ENCODE measurements at regions not wholly inside any gene's neighbourhood (a gene's known extent, or its start where the extent isn't known, plus 50 kb on each side); places are given as distances from the start of the nearest gene placed in this dataset.

- no peak for ATAC-seq
- Histone ChIP-seq H3K4me1 (no peaks in the 10 kb centered on the region), H3K27ac (no peak overlapping the region), H3K9me3 (no peaks in the 10 kb centered on the region), H3K27me3 (ENCODE audit: low read depth) (peaks cover 7% of the 10 kb centered on the region), H3K36me3 (no peaks in the 10 kb centered on the region), H3K4me3 (no peak overlapping the region)
- intact Hi-C loops (cut with DNase I), result no loop called here
- DNase-seq, result no peak
- no peak for TF ChIP-seq CTCF (IDR thresholded peaks at IDR 0.05)
Measured at GRCh38 chr11:20311444-20311843, 52.1 kb upstream of the HTATIP2 start.

GRCh38 chr11:20310596-20311394 is 52.7 kb upstream of the HTATIP2 start:
- intact Hi-C loops (cut with DNase I), result no loop called here
- TF ChIP-seq CTCF (IDR thresholded peaks at IDR 0.05), result no peak
- peaks cover 7% of the 10 kb centered on the region for H3K27me3 ChIP-seq (ENCODE audit: low read depth)
- H3K27ac ChIP-seq, result no peak overlapping the region
- no peaks in the 10 kb centered on the region for H3K4me1 ChIP-seq
- ATAC-seq (no peak), DNase-seq (no peak)
- H3K36me3 ChIP-seq, result no peaks in the 10 kb centered on the region
- H3K9me3 ChIP-seq, result no peaks in the 10 kb centered on the region
- H3K4me3 ChIP-seq, result no peak overlapping the region

DNA sequence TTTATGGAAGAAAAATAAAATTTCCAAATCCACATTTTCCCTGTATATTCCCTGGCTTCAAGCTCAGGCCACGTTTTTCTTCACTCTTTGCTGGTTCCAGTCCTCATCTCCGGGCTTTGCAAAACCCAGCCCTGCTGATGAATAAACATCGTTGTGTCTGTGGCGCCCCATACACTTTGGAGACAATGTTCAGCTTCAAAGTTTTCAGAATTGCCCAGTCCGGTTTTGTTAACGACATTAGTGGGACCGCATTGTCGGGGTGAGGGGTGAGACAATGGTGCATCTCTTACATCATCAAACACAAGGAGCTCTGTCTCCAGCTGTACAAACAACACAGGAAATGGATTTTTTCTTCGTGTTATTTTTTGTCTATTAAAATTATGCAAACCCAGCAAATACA is 53.4 kb upstream of the HTATIP2 start:
- DNase-seq (no peak), ATAC-seq (no peak)
- H3K36me3 ChIP-seq, result no peaks in the 10 kb centered on the region
- no peaks in the 10 kb centered on the region for H3K4me1 ChIP-seq
- no peak overlapping the region for H3K4me3 ChIP-seq
- H3K27ac ChIP-seq, result no peak overlapping the region
- no peak for TF ChIP-seq CTCF (IDR thresholded peaks at IDR 0.05)
- peaks cover 7% of the 10 kb centered on the region for H3K27me3 ChIP-seq (ENCODE audit: low read depth)
- no peaks in the 10 kb centered on the region for H3K9me3 ChIP-seq
- intact Hi-C loops (cut with DNase I), result no loop called here

DNA sequence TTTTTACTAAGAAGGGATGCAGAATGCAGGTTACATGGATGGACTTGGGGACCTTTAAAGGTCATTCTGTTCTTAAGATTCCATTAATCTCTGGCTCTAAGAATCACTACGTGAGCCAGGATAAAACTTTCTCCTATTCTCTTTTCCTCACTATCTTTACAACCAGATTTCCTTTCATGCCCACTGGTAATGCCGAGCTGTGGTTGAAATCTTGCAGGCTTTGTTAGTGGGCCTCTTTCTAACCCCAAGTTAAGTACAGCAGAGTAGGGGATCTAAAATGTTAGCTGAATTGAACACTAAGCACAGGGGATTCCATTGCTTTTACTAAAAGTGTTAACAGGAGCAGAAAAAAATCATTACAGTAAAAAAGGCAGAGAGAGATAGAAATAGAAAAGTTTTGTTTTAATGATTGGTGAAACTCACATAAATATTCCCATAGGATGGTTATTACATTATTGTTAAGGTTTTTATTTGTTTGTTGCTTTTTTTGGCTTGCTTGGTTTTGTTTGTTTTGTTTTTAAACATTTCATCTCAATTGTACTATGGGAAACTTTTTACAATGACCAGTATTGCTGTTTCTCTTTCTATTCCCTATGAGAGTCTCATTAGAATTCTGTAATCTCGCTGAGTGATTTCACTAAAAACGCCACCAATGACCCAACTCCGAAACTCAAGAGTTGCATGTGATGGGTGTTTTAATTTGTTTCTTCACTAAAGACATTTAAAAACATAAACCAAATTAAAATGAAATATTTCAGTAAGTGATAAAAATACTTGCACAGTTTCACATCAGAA is 54.1 kb upstream of the HTATIP2 start:
- no peak for DNase-seq
- Histone ChIP-seq H3K4me1 (no peaks in the 10 kb centered on the region), H3K27ac (no peak overlapping the region), H3K9me3 (no peaks in the 10 kb centered on the region), H3K36me3 (no peaks in the 10 kb centered on the region), H3K4me3 (no peak overlapping the region), H3K27me3 (ENCODE audit: low read depth) (peaks cover 7% of the 10 kb centered on the region)
- no peak for TF ChIP-seq CTCF (IDR thresholded peaks at IDR 0.05)
- no peak for ATAC-seq
- intact Hi-C loops (cut with DNase I), result no loop called here

DNA sequence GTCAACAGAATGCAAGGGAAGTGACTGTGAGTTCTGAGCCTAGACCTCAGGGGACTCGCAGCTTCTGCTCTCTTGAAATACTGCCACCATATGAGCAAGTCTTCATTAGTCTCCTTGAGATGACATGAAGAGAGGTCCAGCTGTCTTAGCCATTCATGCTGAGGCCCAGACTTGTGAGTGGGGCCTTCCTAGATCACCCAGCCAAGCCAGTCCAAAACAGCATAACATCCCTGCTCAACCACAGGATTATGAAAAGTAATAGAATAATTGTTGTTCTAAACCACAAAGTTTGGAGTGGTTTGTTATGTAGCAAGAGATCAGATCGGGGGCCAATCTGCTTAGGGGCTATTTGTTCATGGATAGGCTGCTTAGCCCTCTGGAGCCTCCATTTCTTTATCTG is 54.9 kb upstream of the HTATIP2 start:
- TF ChIP-seq CTCF (IDR thresholded peaks at IDR 0.05), result no peak
- no peak for ATAC-seq
- Histone ChIP-seq H3K27me3 (ENCODE audit: low read depth) (peaks cover 7% of the 10 kb centered on the region), H3K9me3 (no peaks in the 10 kb centered on the region), H3K36me3 (no peaks in the 10 kb centered on the region), H3K27ac (no peak overlapping the region), H3K4me1 (no peaks in the 10 kb centered on the region), H3K4me3 (no peak overlapping the region)
- no peak for DNase-seq
- intact Hi-C loops (cut with DNase I), result no loop called here
